ENCODE measurements at regions not wholly inside any gene's neighbourhood (a gene's known extent, or its start where the extent isn't known, plus 50 kb on each side); places are given as distances from the start of the nearest gene placed in this dataset.

DNA sequence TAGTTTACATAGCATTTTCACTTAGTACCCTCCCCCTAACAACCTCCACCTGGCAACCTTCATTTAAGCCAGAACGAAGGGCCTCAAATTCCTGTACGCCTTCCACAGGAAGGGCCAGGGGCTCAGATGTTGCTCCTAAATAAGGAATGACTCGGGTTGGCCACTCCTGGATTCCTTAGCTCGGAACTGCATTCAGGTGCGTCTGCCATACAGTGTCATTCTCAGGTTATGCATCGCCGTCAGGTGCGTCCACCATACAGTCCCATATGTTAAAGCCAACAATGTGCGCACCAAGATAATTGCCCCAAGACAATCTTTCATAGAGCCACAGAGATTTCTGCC, 53.5 kb upstream of the USP3 start:
- DNase-seq (ENCODE audit: extremely low spot score in 2 of 2): no peak
- Histone ChIP-seq H3K27ac (no peak overlapping the region), H3K36me3 (no peaks in the 10 kb centered on the region), H3K27me3 (no peaks in the 10 kb centered on the region), H3K4me3 (no peak overlapping the region), H3K9me3 (no peaks in the 10 kb centered on the region), H3K4me1 (peaks cover 6% of the 10 kb centered on the region)
- intact Hi-C loops (cut with DNase I): no loop called here
- TF ChIP-seq POLR2AphosphoS5 (IDR thresholded peaks at IDR 0.05; ENCODE audit: insufficient read depth in 1 of 2, low read depth in 1 of 2) (no peak), POLR2A (IDR thresholded peaks at IDR 0.05) (no peak)
- TF ChIP-seq, protein P1, sequence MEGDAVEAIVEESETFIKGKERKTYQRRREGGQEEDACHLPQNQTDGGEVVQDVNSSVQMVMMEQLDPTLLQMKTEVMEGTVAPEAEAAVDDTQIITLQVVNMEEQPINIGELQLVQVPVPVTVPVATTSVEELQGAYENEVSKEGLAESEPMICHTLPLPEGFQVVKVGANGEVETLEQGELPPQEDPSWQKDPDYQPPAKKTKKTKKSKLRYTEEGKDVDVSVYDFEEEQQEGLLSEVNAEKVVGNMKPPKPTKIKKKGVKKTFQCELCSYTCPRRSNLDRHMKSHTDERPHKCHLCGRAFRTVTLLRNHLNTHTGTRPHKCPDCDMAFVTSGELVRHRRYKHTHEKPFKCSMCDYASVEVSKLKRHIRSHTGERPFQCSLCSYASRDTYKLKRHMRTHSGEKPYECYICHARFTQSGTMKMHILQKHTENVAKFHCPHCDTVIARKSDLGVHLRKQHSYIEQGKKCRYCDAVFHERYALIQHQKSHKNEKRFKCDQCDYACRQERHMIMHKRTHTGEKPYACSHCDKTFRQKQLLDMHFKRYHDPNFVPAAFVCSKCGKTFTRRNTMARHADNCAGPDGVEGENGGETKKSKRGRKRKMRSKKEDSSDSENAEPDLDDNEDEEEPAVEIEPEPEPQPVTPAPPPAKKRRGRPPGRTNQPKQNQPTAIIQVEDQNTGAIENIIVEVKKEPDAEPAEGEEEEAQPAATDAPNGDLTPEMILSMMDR (IDR thresholded peaks at IDR 0.05): no peak

DNA sequence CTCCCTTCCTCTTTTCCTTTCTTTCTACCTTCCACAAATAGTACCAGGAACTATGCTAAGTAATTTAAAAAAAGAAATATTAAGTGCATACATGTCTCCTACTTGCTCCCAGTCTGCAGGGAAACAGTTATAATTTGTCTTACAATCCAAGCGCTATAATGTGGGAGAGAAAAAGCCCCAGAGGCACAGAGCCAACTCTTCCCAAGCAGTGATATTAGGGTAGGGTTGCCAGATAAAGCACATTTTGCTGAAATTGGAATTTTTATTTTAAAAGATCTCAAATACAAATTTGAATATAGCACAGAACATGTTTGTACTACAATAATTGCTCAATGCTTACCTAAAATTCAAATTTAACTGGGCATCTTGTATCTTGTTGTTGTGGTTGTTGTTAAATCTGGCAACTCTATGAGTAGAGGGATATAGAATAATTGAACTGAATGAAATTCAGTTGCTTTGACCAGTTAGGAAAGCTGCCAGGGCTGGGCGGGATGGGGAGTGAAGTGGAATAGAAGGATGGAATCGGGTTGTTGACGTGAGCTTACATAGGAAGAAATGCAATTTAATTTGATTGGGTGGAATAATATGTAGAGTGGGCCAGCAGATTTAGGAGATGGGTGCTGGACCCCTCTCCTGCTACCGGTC, 52.6 kb upstream of the USP3 start:
- TF ChIP-seq, protein P1 (IDR thresholded peaks at IDR 0.05): no peak
- no peak for TF ChIP-seq POLR2AphosphoS5 (IDR thresholded peaks at IDR 0.05; ENCODE audit: insufficient read depth in 1 of 2, low read depth in 1 of 2)
- TF ChIP-seq POLR2A (IDR thresholded peaks at IDR 0.05): no peak
- Histone ChIP-seq H3K4me1 (peaks cover 6% of the 10 kb centered on the region), H3K27me3 (no peaks in the 10 kb centered on the region), H3K36me3 (no peaks in the 10 kb centered on the region), H3K9me3 (no peaks in the 10 kb centered on the region), H3K27ac (no peak overlapping the region), H3K4me3 (no peak overlapping the region)
- intact Hi-C loops (cut with DNase I): no loop called here
- no peak for DNase-seq (ENCODE audit: extremely low spot score in 2 of 2)

DNA sequence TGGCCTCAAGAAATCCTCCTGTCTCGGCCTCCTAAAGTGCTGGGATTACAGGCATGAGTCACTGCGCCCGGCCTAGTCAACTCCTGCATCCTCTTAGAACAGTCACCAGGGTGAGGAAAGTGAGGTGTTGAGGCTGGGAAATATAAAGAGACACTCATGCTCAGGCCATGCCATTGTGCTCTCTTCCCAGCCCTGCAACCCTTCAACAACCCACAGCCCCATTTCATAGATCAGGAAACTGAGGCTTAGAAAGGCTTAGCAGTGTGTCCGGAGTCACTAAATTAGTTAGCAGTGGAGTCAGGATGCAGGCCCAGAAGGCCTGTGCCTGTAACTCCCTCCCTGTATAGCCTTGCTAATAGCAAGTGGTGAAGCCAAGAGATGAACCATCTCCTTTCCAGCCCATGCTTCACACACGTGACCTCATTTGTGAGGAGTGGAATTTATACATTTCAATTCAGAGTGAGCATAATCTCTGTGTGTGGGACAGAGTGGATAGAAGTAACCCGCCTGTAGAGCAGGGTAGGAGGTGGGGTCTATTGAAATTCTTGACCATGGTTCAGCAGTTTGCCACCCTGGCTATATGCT, 51.7 kb upstream of the USP3 start:
- no peak overlapping the region for H3K27ac ChIP-seq
- H3K4me3 ChIP-seq: no peak overlapping the region
- H3K4me1 ChIP-seq: peaks cover 6% of the 10 kb centered on the region
- intact Hi-C loops (cut with DNase I): no loop called here
- H3K27me3 ChIP-seq: no peaks in the 10 kb centered on the region
- DNase-seq (ENCODE audit: extremely low spot score in 2 of 2): no peak
- H3K9me3 ChIP-seq: no peaks in the 10 kb centered on the region
- no peaks in the 10 kb centered on the region for H3K36me3 ChIP-seq
- TF ChIP-seq, protein P1 (IDR thresholded peaks at IDR 0.05): no peak
- TF ChIP-seq POLR2A (IDR thresholded peaks at IDR 0.05) (no peak), POLR2AphosphoS5 (IDR thresholded peaks at IDR 0.05; ENCODE audit: insufficient read depth in 1 of 2, low read depth in 1 of 2) (no peak)

DNA sequence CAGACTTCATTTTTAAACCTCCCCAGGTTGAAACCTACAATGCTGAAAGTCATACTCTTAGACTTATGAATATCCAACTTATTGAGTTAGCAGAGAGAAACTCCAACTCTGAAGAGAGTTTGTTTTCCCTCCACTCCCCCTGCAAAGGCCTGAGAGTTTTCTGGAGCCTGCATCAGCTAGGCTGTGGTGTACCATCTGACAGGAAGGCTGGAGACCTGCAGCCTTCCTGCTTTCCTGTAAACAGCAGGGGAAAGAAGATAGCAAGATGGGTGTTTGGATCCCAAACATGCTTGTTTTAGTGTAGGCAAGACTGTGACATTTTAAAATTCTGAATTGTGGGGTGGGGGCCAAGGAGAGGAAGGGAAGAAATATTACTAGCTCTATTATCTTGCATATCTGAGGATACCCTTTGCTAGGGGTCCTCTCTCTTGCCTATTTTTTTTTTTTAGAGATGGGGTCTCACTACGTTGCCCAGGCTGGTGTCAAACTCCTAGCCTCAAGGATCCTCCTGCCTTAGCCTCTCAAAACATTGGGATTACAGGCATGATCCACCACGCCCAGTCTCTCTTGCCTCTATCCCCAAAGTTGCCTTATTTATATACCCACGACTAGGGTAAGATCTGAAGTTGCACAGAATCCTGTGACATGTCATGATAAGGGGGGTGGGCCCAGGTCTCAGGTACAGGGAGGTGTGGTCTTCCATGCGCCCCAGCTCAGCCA, 51.0 kb upstream of the USP3 start:
- Histone ChIP-seq H3K27me3 (no peaks in the 10 kb centered on the region), H3K36me3 (no peaks in the 10 kb centered on the region), H3K4me3 (no peak overlapping the region), H3K4me1 (peaks cover 6% of the 10 kb centered on the region), H3K27ac (no peak overlapping the region), H3K9me3 (no peaks in the 10 kb centered on the region)
- DNase-seq (ENCODE audit: extremely low spot score in 2 of 2): no peak
- intact Hi-C loops (cut with DNase I): no loop called here
- TF ChIP-seq, protein P1 (IDR thresholded peaks at IDR 0.05): no peak
- TF ChIP-seq POLR2AphosphoS5 (IDR thresholded peaks at IDR 0.05; ENCODE audit: insufficient read depth in 1 of 2, low read depth in 1 of 2) (no peak), POLR2A (IDR thresholded peaks at IDR 0.05) (no peak)
